Stimulated activated CD4-positive, alpha-beta T cell treated with anti-CD3 and anti-CD28 coated beads, Interleukin-15, amount 100 ng/mL, for 24 hours (primary cell): ENCODE measurements at regions not wholly inside any gene's neighbourhood (a gene's known extent, or its start where the extent isn't known, plus 50 kb on each side); places are given as distances from the start of the nearest gene placed in this dataset.
A peak's percentile ranks its signal among the peaks of the same experiment; 100 is the strongest.

Experiments used
- DNase-seq: peaks from one replicate; pipeline ENCODE4 v3.0.0-alpha.2; 2020

GRCh38 chr2:172153156-172153555 is 50.5 kb upstream of the DLX2 start:
- no peak for DNase-seq

GRCh38 chr2:172153757-172154156 is 51.1 kb upstream of the DLX2 start:
- DNase-seq = no peak

- no peak for DNase-seq
These were observed 53.1 kb upstream of the DLX2 start for GRCh38 chr2:172155752-172156151.

- DNase-seq = no peak
These were observed 58.1 kb upstream of the DLX2 start for GRCh38 chr2:172160839-172161238.

- DNase-seq = no peak
These were observed 59.6 kb upstream of the DLX2 start for GRCh38 chr2:172162225-172162733.

- no peak for DNase-seq
These were observed 60.1 kb upstream of the DLX2 start for GRCh38 chr2:172162739-172163336.

- DNase-seq = no peak
These were observed 66.2 kb upstream of the DLX2 start for GRCh38 chr2:172168917-172169346.

GRCh38 chr2:172169611-172170010 is 66.9 kb upstream of the DLX2 start:
- DNase-seq = no peak

GRCh38 chr2:172172513-172173173 is 69.9 kb upstream of the DLX2 start:
- DNase-seq = peak; percentile 77

GRCh38 chr2:172173174-172173706 is 70.5 kb upstream of the DLX2 start:
- DNase-seq = no peak

- no peak for DNase-seq
These were observed 74.9 kb upstream of the DLX2 start for GRCh38 chr2:172177581-172177980.

GRCh38 chr2:172177996-172178395 is 75.3 kb upstream of the DLX2 start:
- DNase-seq = no peak

- peak; percentile 34 for DNase-seq
These were observed 76.5 kb upstream of the DLX2 start for GRCh38 chr2:172179045-172179701.

- no peak for DNase-seq
These were observed 79.1 kb upstream of the DLX2 start for GRCh38 chr2:172181840-172182239.

GRCh38 chr2:172182624-172183023 is 79.9 kb upstream of the DLX2 start:
- no peak for DNase-seq

- no peak for DNase-seq
These were observed 90.8 kb upstream of the DLX2 start for GRCh38 chr2:172193331-172194089.

GRCh38 chr2:172195836-172196376 is 93.2 kb upstream of the DLX2 start:
- no peak for DNase-seq

- DNase-seq = peak; percentile 63
These were observed 94.2 kb upstream of the DLX2 start for GRCh38 chr2:172196768-172197431.

GRCh38 chr2:172198361-172198760 is 95.7 kb upstream of the DLX2 start:
- DNase-seq = no peak

- DNase-seq = no peak
These were observed 96.2 kb upstream of the DLX2 start for GRCh38 chr2:172198908-172199307.

GRCh38 chr2:172200495-172201085 is 97.9 kb upstream of the DLX2 start:
- peak; percentile 19 for DNase-seq

GRCh38 chr2:172204309-172204708 is 101.6 kb upstream of the DLX2 start:
- no peak for DNase-seq
